Mesothelial cell of epicardium (in vitro differentiated cells): ENCODE measurements at regions not wholly inside any gene's neighbourhood (a gene's known extent, or its start where the extent isn't known, plus 50 kb on each side); places are given as distances from the start of the nearest gene placed in this dataset.

ENCODE experiments used
- DNase-seq, 2 experiments: peaks; one replicate each; pipeline ENCODE4 v3.0.0; 2021; ENCODE audit warnings: low spot score in 2 of 2; ENCODE audit not compliant: unreplicated experiment in 2 of 2
- H3K27ac Mint-ChIP-seq: 2 replicates; pipeline ENCODE4 v1.8.0; 2021; ENCODE audit warnings: mixed read lengths
- H3K27me3 Mint-ChIP-seq: 2 replicates; pipeline ENCODE4 v1.8.0; 2021; ENCODE audit warnings: low read depth, mixed read lengths
- H3K36me3 Mint-ChIP-seq: 2 replicates; pipeline ENCODE4 v1.8.0; 2021; ENCODE audit warnings: mixed read lengths
- H3K4me1 Mint-ChIP-seq: 2 replicates; pipeline ENCODE4 v1.8.0; 2021; ENCODE audit warnings: mixed read lengths
- H3K4me3 Mint-ChIP-seq: 2 replicates; pipeline ENCODE4 v1.8.0; 2021; ENCODE audit warnings: mild to moderate bottlenecking, moderate library complexity, mixed read lengths
- H3K9me3 Mint-ChIP-seq: 2 replicates; pipeline ENCODE4 v1.8.0; 2021; ENCODE audit warnings: mixed read lengths
- TF ChIP-seq, protein P1 (sequence below): fragments of 200-600 bp; sonication (generic); IDR thresholded peaks from one replicate; pipeline ENCODE4 v1.5.0; 2021; ENCODE audit warnings: antibody characterized with exemption; ENCODE audit not compliant: unreplicated experiment

DNA sequence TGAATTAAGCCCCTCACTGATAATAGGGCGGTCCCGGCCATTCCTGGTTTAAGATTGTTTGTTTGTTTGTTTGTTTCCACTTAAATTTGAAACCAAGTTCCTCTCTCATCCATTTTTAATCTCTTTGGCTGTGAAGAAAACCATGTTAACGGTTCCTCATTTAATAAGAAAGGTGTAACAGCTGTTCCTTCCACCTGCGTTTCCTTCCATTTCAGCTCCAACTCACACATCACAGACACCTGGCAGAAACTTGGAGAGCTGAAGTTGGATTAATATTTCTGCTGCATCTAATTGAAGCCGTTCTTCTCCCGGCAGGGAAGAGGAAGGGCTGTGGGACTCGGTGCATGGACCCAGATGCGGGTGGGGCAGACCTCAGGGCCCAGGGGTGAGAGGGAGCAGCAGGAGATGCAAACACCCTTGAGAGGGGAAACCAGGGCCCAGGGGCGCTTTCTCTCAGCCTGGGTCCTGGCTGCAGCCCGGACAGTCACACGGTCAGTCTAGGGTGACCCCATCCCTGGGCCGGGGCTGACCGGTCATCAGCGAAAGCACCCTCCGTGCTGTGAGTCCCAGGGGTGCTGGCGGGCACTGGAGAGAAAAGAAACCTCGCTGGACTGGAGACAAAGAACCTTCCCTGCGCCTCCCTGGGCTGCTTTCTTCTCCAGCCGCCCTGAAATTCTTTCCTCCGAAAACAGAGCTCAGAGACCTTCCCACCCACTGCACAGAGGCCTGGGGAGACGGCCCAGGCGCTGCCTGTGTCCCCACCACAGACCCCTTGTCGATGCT is 242.0 kb downstream of the BRD1 start:
- DNase-seq, result no peak
- TF ChIP-seq, protein P1, sequence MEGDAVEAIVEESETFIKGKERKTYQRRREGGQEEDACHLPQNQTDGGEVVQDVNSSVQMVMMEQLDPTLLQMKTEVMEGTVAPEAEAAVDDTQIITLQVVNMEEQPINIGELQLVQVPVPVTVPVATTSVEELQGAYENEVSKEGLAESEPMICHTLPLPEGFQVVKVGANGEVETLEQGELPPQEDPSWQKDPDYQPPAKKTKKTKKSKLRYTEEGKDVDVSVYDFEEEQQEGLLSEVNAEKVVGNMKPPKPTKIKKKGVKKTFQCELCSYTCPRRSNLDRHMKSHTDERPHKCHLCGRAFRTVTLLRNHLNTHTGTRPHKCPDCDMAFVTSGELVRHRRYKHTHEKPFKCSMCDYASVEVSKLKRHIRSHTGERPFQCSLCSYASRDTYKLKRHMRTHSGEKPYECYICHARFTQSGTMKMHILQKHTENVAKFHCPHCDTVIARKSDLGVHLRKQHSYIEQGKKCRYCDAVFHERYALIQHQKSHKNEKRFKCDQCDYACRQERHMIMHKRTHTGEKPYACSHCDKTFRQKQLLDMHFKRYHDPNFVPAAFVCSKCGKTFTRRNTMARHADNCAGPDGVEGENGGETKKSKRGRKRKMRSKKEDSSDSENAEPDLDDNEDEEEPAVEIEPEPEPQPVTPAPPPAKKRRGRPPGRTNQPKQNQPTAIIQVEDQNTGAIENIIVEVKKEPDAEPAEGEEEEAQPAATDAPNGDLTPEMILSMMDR, result no peak
- Mint-ChIP-seq H3K27me3 (peaks cover 22% of the 10 kb centered on the region), H3K9me3 (no peaks in the 10 kb centered on the region), H3K27ac (no peak overlapping the region), H3K4me1 (no peaks in the 10 kb centered on the region), H3K36me3 (no peaks in the 10 kb centered on the region), H3K4me3 (no peak overlapping the region)

DNA sequence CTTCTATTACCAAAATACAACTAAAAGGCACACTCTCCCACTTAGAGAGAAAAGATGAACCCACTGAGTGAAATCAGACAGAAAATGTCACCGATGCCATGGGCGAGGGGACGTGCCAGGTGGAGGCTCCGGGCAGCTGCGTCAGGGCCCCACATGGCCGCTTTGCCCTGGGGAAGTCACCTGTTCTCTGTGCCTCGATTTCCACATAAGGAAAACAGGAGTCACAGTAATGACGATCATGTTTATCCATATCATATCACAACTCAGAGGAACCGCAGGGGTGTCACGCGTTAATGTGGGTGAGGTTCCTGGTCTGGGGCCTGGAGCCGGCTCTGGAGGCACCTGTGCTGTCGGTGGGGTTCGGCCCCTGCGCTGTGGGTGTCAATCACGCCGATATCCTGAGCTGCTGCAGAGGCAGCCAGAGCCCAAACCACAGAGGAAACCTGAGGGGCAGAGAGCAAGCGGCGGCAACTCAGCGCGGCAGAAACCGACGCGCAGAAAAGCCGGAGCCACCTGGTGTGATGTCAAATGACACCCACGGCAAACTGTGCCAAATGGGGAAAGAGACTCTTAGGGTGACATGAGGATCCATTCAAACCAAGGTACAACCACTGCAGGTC is 243.7 kb downstream of the BRD1 start:
- Mint-ChIP-seq H3K9me3 (no peaks in the 10 kb centered on the region), H3K27me3 (peaks cover 22% of the 10 kb centered on the region), H3K36me3 (no peaks in the 10 kb centered on the region), H3K27ac (no peak overlapping the region), H3K4me1 (no peaks in the 10 kb centered on the region), H3K4me3 (no peak overlapping the region)
- DNase-seq, result no peak
- TF ChIP-seq, protein P1, result no peak

DNA sequence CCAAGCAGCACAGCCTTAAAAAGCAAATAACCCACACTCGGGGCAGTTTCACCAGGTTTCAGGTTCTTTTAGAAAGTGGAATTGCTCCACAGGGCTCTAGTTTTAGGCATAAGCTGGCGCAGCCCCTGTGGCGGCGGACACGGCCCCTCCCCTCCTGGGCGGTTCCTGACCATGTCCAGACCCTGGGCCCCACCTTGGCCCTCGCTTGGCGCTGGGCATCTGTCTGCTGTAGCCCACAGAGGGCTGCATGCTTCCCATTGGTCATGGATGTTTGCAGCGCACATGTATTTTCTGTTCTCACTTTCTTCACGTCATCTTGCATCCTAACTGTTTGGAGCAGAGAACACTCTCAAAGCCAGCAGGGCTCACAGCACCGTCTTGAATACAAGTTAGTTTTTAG is 244.3 kb downstream of the BRD1 start:
- H3K9me3 Mint-ChIP-seq, result no peaks in the 10 kb centered on the region
- H3K27me3 Mint-ChIP-seq, result peaks cover 22% of the 10 kb centered on the region
- H3K4me1 Mint-ChIP-seq, result no peaks in the 10 kb centered on the region
- H3K4me3 Mint-ChIP-seq, result no peak overlapping the region
- DNase-seq, result no peak
- no peaks in the 10 kb centered on the region for H3K36me3 Mint-ChIP-seq
- TF ChIP-seq, protein P1, result no peak
- no peak overlapping the region for H3K27ac Mint-ChIP-seq

DNA sequence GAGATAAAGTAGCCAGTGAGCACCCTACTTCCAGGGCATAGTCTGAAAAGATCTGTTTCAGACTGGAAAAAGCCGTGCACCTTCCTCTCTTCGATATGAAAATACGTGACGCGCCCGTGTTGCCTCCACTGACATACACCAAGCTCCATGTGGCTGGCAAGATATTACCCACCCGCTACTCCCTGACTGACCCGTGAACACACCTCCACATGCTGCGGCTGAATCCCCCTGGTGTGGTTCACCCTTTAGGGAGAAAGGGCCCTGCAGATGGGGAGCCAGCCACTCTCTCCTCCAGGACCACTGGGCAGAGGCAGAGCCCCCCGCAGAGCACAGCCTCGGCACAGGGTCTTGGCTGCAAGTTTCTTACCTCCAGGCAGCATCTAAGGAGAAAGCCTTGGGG is 245.0 kb downstream of the BRD1 start:
- H3K36me3 Mint-ChIP-seq, result no peaks in the 10 kb centered on the region
- TF ChIP-seq, protein P1, result no peak

DNA sequence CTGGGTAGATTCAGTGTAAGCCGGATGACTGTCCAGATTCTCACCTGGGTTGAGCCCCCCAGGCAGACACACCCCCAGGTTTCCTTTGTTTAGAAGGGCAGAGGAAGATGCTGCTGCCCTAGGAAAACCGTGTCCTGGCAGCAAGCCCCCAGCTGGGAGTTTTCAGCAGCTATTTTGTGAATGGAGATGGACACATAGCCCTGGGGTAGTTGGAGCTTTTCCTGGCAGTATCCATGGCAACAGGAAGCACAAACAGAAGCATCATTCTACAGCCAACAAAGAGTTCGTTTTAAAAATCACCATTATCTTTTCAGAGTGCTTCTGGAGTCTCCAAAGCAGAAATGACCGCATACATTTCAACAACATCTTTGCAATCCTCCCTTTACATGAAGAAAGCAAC is 245.5 kb downstream of the BRD1 start:
- Mint-ChIP-seq H3K4me1 (no peaks in the 10 kb centered on the region), H3K36me3 (no peaks in the 10 kb centered on the region), H3K9me3 (no peaks in the 10 kb centered on the region), H3K27me3 (peaks cover 22% of the 10 kb centered on the region), H3K27ac (no peak overlapping the region), H3K4me3 (no peak overlapping the region)
- no peak for DNase-seq
- TF ChIP-seq, protein P1, result no peak

More for the DNA sequence above, 245.0 kb downstream of the BRD1 start:
- Mint-ChIP-seq H3K27me3 (peaks cover 22% of the 10 kb centered on the region), H3K27ac (no peak overlapping the region), H3K4me1 (no peaks in the 10 kb centered on the region), H3K9me3 (no peaks in the 10 kb centered on the region), H3K4me3 (no peak overlapping the region)
- DNase-seq, result no peak
